Subcutaneous abdominal adipose tissue (tissue), 5 donors: ENCODE measurements at regions not wholly inside any gene's neighbourhood (a gene's known extent, or its start where the extent isn't known, plus 50 kb on each side); places are given as distances from the start of the nearest gene placed in this dataset.

Experiments used
- H3K27ac ChIP-seq: one replicate; pipeline ENCODE4 v1.7.0; 2013; ENCODE audit warnings: low read depth, mild to moderate bottlenecking, inconsistent platforms, low read length, moderate library complexity
- H3K27me3 ChIP-seq, 5 donors: one replicate each; pipeline ENCODE4 v1.7.0; 2013; ENCODE audit warnings: low read length in 5 of 5, inconsistent platforms in 1 of 5; ENCODE audit not compliant: control insufficient read depth in 5 of 5, insufficient read depth in 4 of 5
- H3K36me3 ChIP-seq, 5 donors: one replicate each; pipeline ENCODE4 v1.7.0; 2013; ENCODE audit warnings: low read length in 5 of 5; ENCODE audit not compliant: control insufficient read depth in 5 of 5, insufficient read depth in 5 of 5
- H3K4me1 ChIP-seq, 5 donors: one replicate each; pipeline ENCODE4 v1.7.0; 2013; ENCODE audit warnings: low read length in 5 of 5, mild to moderate bottlenecking in 3 of 5, moderate library complexity in 1 of 5; ENCODE audit not compliant: control insufficient read depth in 5 of 5, insufficient read depth in 5 of 5
- H3K4me3 ChIP-seq, 5 donors: one replicate each; pipeline ENCODE4 v1.7.0; 2013; ENCODE audit warnings: low read length in 5 of 5, low read depth in 1 of 5
- H3K9ac ChIP-seq, 5 donors: one replicate each; pipeline ENCODE4 v1.7.0; 2013; ENCODE audit warnings: low read length in 5 of 5, mild to moderate bottlenecking in 4 of 5, moderate library complexity in 3 of 5
- H3K9me3 ChIP-seq, 5 donors: one replicate each; pipeline ENCODE4 v1.7.0; 2013; ENCODE audit warnings: low read length in 5 of 5; ENCODE audit not compliant: control insufficient read depth in 5 of 5
- donor health status: healthy.
- donor health status: healthy.
- donor health status: healthy.
- donor health status: healthy.
- donor health status: healthy.

- Histone ChIP-seq H3K9ac (no peak overlapping the region), H3K4me3 (no peak overlapping the region), H3K27me3 (peaks cover 0 to 4% (median 2%) of the 10 kb centered on the region in 5 donors), H3K9me3 (no peaks in the 10 kb centered on the region), H3K4me1 (peaks cover 0 to 5% (median 0%) of the 10 kb centered on the region in 5 donors), H3K27ac (no peak overlapping the region), H3K36me3 (no peaks in the 10 kb centered on the region)
These were observed 383.3 kb downstream of the MTX2 start for GRCh38 chr2:176652300-176653182.

DNA sequence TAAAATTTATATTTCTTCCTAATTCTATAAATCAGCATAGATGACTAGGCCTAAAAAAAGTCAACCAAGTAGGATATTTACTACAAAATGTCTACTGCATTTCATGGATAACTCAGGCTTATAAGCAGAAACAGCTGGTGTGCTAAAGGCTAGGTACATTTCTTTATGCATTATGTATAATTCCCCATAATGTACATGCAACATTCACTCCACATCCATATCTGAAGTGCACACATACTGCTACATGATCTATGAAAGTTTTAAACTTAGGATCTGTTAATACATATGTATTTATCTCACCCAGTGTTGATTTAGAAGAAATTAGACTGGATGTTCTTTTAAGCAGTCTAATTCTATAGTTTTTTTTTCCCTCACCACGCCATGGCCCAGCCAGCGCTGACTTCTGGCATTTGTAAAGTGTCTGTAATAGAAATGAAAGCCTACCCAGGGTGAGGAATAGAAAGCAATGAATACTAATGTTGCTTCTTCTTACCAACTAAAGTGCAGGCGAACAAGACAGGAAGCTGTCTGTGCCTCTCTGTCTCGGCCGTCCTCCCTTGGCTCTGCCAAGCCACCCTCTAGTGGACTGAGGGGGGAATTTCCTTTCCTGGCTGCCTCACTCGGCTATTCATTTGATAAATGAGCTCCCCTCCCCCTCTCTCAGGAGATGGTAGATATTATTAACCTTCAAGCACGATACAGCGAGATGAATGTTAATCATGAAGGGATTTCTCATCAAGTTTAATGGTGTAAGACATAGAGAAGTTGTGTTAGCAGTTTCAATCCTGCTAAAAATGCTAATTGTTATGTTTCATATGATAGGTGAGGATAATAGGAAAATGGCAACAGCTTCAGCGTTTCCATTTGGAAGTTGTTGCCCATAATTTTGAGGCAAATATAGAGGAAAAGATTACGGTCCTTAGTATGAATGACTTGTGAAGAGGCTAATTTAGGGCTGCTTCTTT is 384.5 kb downstream of the MTX2 start:
- H3K4me1 ChIP-seq, result peaks cover 0 to 5% (median 0%) of the 10 kb centered on the region in 5 donors
- H3K4me3 ChIP-seq, result no peak overlapping the region
- no peaks in the 10 kb centered on the region for H3K9me3 ChIP-seq
- no peak overlapping the region for H3K27ac ChIP-seq
- no peaks in the 10 kb centered on the region for H3K36me3 ChIP-seq
- no peak overlapping the region for H3K9ac ChIP-seq
- peaks cover 0 to 3% (median 2%) of the 10 kb centered on the region in 5 donors for H3K27me3 ChIP-seq

DNA sequence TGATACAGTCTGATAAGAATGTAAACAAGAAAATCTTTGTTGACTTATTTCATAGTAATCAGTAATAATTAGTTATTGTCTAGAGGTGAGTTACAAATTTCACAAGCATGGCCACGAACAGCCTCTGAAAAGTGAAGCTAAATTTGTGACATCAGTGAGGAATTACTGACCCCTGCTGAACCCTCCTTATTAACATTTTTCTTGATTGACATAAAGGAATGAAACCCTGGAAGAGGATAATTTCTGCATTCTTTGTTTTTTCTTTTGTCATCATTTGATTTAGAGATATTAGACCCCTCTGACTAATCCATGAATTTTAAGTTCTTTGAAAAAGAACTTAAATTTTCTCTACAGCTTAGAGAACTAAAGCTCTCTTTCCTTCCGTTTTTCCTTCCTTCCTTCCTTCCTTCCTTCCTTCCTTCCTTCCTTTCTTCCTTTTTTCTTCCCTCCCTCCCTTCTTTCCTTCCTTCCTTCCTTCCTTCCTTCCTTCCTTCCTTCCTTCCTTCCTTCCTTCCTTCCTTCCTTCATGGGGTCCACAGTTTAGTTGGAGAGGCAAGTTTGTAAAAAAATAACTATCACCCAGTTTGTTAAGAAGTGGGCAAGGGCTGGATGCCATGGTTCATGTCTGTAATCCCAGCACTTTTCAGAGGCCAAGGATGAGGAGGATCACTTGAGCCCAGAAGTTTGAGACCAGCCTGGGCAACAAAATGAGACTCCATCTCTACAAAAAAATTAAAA is 387.0 kb downstream of the MTX2 start:
- H3K4me1 ChIP-seq, result peaks cover 0 to 5% (median 0%) of the 10 kb centered on the region in 5 donors
- H3K36me3 ChIP-seq, result no peaks in the 10 kb centered on the region
- peaks cover 0 to 4% (median 0%) of the 10 kb centered on the region in 5 donors for H3K27me3 ChIP-seq
- no peak overlapping the region for H3K27ac ChIP-seq
- H3K9ac ChIP-seq, result no peak overlapping the region
- H3K4me3 ChIP-seq, result no peak overlapping the region
- H3K9me3 ChIP-seq, result no peaks in the 10 kb centered on the region

- no peaks in the 10 kb centered on the region for H3K9me3 ChIP-seq
- H3K27me3 ChIP-seq, result peaks cover 0 to 4% (median 0%) of the 10 kb centered on the region in 5 donors
- no peak overlapping the region for H3K27ac ChIP-seq
- peaks cover 0 to 5% (median 0%) of the 10 kb centered on the region in 5 donors for H3K4me1 ChIP-seq
- H3K9ac ChIP-seq, result no peak overlapping the region
- H3K36me3 ChIP-seq, result no peaks in the 10 kb centered on the region
- H3K4me3 ChIP-seq, result no peak overlapping the region
These were observed 387.5 kb downstream of the MTX2 start for GRCh38 chr2:176656776-176657140.

DNA sequence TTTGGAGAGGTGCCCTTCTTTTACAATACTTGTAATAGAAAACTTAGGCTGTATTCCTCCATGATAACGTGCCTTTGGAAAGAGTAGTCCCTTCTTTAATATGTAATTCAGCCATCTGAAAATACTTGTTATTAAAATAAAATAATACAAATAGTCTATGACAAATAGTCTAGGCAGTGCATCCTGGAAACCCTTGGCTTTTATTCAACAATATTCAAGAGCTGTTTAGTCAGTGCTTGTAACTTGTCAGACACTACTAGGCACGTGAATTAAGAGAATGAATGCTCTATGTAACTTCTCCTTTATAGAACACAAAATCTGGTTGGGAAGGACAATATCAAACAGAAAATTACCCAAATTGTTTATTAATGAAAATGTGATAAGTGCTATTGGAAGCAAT is 388.2 kb downstream of the MTX2 start:
- no peak overlapping the region for H3K4me3 ChIP-seq
- peaks cover 0 to 5% (median 0%) of the 10 kb centered on the region in 5 donors for H3K4me1 ChIP-seq
- no peaks in the 10 kb centered on the region for H3K9me3 ChIP-seq
- peaks cover 0 to 4% (median 0%) of the 10 kb centered on the region in 5 donors for H3K27me3 ChIP-seq
- no peaks in the 10 kb centered on the region for H3K36me3 ChIP-seq
- no peak overlapping the region for H3K9ac ChIP-seq
- H3K27ac ChIP-seq, result no peak overlapping the region

GRCh38 chr2:176658708-176659107 is 389.5 kb downstream of the MTX2 start:
- no peaks in the 10 kb centered on the region for H3K36me3 ChIP-seq
- peaks cover 0 to 4% (median 0%) of the 10 kb centered on the region in 5 donors for H3K4me1 ChIP-seq
- H3K27me3 ChIP-seq, result peaks cover 0 to 4% (median 0%) of the 10 kb centered on the region in 5 donors
- no peak overlapping the region for H3K27ac ChIP-seq
- no peak overlapping the region for H3K9ac ChIP-seq
- no peaks in the 10 kb centered on the region for H3K9me3 ChIP-seq
- H3K4me3 ChIP-seq, result no peak overlapping the region

- Histone ChIP-seq H3K27ac (no peak overlapping the region), H3K27me3 (peaks cover 0 to 4% (median 0%) of the 10 kb centered on the region in 5 donors), H3K4me1 (no peaks in the 10 kb centered on the region), H3K9me3 (no peaks in the 10 kb centered on the region), H3K4me3 (no peak overlapping the region), H3K36me3 (no peaks in the 10 kb centered on the region), H3K9ac (no peak overlapping the region)
These were observed 393.5 kb downstream of the MTX2 start for GRCh38 chr2:176662753-176663152.

GRCh38 chr2:176664478-176664877 is 395.2 kb downstream of the MTX2 start:
- no peak overlapping the region for H3K27ac ChIP-seq
- H3K9me3 ChIP-seq, result no peaks in the 10 kb centered on the region
- H3K4me1 ChIP-seq, result no peaks in the 10 kb centered on the region
- H3K4me3 ChIP-seq, result no peak overlapping the region
- no peak overlapping the region for H3K9ac ChIP-seq
- peaks cover 0 to 4% (median 0%) of the 10 kb centered on the region in 5 donors for H3K27me3 ChIP-seq
- no peaks in the 10 kb centered on the region for H3K36me3 ChIP-seq

DNA sequence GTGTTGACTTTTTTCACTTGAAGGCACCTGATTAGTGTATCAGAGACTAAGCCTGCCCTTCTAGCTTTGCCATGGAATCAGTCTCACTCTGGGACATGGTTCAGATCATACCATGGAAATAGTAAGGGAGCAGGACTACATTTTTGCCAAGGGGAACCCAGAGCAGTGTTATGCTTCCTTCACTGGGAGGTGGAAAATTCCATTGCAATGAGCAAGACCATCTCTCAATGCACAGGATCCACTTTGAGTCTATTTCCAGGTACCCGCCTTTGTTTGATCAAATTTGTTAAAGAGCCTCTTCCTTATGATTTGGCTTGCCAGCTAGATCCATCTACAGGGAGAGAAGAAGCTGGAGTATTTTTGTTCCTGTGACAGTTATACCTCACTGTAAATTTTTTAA is 395.8 kb downstream of the MTX2 start:
- Histone ChIP-seq H3K4me3 (no peak overlapping the region), H3K27ac (no peak overlapping the region), H3K9me3 (no peaks in the 10 kb centered on the region), H3K36me3 (no peaks in the 10 kb centered on the region), H3K9ac (no peak overlapping the region), H3K4me1 (no peaks in the 10 kb centered on the region), H3K27me3 (peaks cover 0 to 4% (median 0%) of the 10 kb centered on the region in 5 donors)
